IMR-90 (cell line): ENCODE measurements at regions not wholly inside any gene's neighbourhood (a gene's known extent, or its start where the extent isn't known, plus 50 kb on each side); places are given as distances from the start of the nearest gene placed in this dataset.

ENCODE experiments used
- ATAC-seq: fragments of 200-7000 bp; cut with Tn5 transposase; 2 replicates; pipeline ENCODE4 v1.9.1; 2020; ENCODE audit warnings: low read depth, mild to moderate bottlenecking, moderate library complexity
- BruUV-seq: library from RNA; stranded (reverse); fragments of 400-500 nt; replicated peaks from 2 replicates; lab custom pipeline; 2021; lab: Mats Ljungman, UMichigan
- CTCF ChIA-PET: fragments of 300-600 bp; formaldehyde crosslinking; extraction: SDS; loops from one replicate; lab custom pipeline; 2021; ENCODE audit warnings: antibody characterized with exemption; lab: Yijun Ruan, JAX
- POLR2A ChIA-PET: fragments of 300-600 bp; sonication (Branson Sonifier 250); formaldehyde crosslinking; loops from one replicate; lab custom pipeline; 2022; ENCODE audit warnings: antibody characterized with exemption; ENCODE audit not compliant: unreplicated experiment; lab: Charles Lee
- DNase-seq: peaks from one replicate; pipeline ENCODE4 v3.0.0; 2013
- H2AFZ ChIP-seq: replicated peaks from 2 replicates; pipeline ENCODE3; 2013; ENCODE audit warnings: low read length, mild to moderate bottlenecking; ENCODE audit not compliant: poor library complexity
- H2AK5ac ChIP-seq: 2 replicates; pipeline ENCODE4 v1.6.1; 2013; ENCODE audit warnings: low read depth, low read length, inconsistent platforms
- H2AK9ac ChIP-seq: replicated peaks from 2 replicates; pipeline ENCODE3; 2013; ENCODE audit warnings: mild to moderate bottlenecking, low read depth, low read length, moderate library complexity; ENCODE audit not compliant: poor library complexity
- H2BK120ac ChIP-seq: 2 replicates; pipeline ENCODE4 v1.6.1; 2013; ENCODE audit warnings: low read depth, low read length, inconsistent platforms
- H2BK15ac ChIP-seq: 3 replicates; pipeline ENCODE4 v1.6.1; 2013; ENCODE audit warnings: low read depth, low read length, inconsistent platforms
- H2BK20ac ChIP-seq: 2 replicates; pipeline ENCODE4 v1.6.1; 2013; ENCODE audit warnings: low read depth, mild to moderate bottlenecking, inconsistent platforms, low read length, moderate library complexity
- H2BK5ac ChIP-seq: 2 replicates; pipeline ENCODE4 v1.6.1; 2013; ENCODE audit warnings: mild to moderate bottlenecking, low read depth, low read length, inconsistent platforms; ENCODE audit not compliant: poor library complexity, severe bottlenecking
- H3K14ac ChIP-seq: replicated peaks from 2 replicates; pipeline ENCODE4 v1.6.1; 2013; ENCODE audit warnings: low read depth, low read length, inconsistent platforms
- H3K18ac ChIP-seq: 2 replicates; pipeline ENCODE4 v1.6.1; 2013; ENCODE audit warnings: low read depth, low read length, control low read depth
- H3K23ac ChIP-seq: 2 replicates; pipeline ENCODE4 v1.6.1; 2013; ENCODE audit warnings: low read depth, low read length, inconsistent platforms
- H3K27ac ChIP-seq: 2 replicates; pipeline ENCODE4 v1.5.1; 2013; ENCODE audit warnings: mild to moderate bottlenecking, control low read depth, low read length; ENCODE audit not compliant: insufficient read depth
- H3K27me3 ChIP-seq: 2 replicates; pipeline ENCODE4 v1.6.1; 2013; ENCODE audit warnings: low read length; ENCODE audit not compliant: control insufficient read depth, insufficient read depth
- H3K36me3 ChIP-seq: 2 replicates; pipeline ENCODE4 v1.6.1; 2013; ENCODE audit warnings: low read length, mixed read lengths; ENCODE audit not compliant: control insufficient read depth, insufficient read depth
- H3K4ac ChIP-seq: 2 replicates; pipeline ENCODE4 v1.6.1; 2013; ENCODE audit warnings: low read depth, low read length, inconsistent platforms
- H3K4me1 ChIP-seq: 2 replicates; pipeline ENCODE4 v1.6.1; 2013; ENCODE audit warnings: low read length, mixed read lengths; ENCODE audit not compliant: control insufficient read depth, insufficient read depth
- H3K4me2 ChIP-seq: 2 replicates; pipeline ENCODE4 v1.6.1; 2013; ENCODE audit warnings: low read depth, mild to moderate bottlenecking, control low read depth, low read length, moderate library complexity
- H3K4me3 ChIP-seq: 2 replicates; pipeline ENCODE4 v1.5.1; 2013; ENCODE audit warnings: low read depth, mild to moderate bottlenecking, control low read depth, low read length, moderate library complexity; ENCODE audit not compliant: insufficient read depth
- H3K56ac ChIP-seq: 2 replicates; pipeline ENCODE4 v1.6.1; 2013; ENCODE audit warnings: low read length, inconsistent platforms; ENCODE audit not compliant: insufficient read depth; ENCODE audit errors: extremely low read depth
- H3K79me1 ChIP-seq, 2 experiments: 2 replicates each; pipeline ENCODE4 v1.6.1; 2013; ENCODE audit warnings: low read length in 2 of 2, inconsistent platforms in 1 of 2, low read depth in 1 of 2
- H3K9ac ChIP-seq: 2 replicates; pipeline ENCODE4 v1.6.1; 2013; ENCODE audit warnings: low read depth, low read length, control low read depth
- H3K9me1 ChIP-seq: 2 replicates; pipeline ENCODE4 v1.6.1; 2013; ENCODE audit warnings: low read length, inconsistent platforms; ENCODE audit not compliant: insufficient read depth
- H3K9me3 ChIP-seq: 2 replicates; pipeline ENCODE4 v1.6.1; 2013; ENCODE audit warnings: low read length; ENCODE audit not compliant: control insufficient read depth, insufficient read depth
- H4K20me1 ChIP-seq: 2 replicates; pipeline ENCODE4 v1.6.1; 2013; ENCODE audit warnings: low read length, inconsistent platforms; ENCODE audit not compliant: insufficient read depth
- H4K5ac ChIP-seq: 2 replicates; pipeline ENCODE4 v1.6.1; 2013; ENCODE audit warnings: mild to moderate bottlenecking, low read depth, low read length, control low read depth
- H4K8ac ChIP-seq, 2 experiments: 2 replicates each; pipeline ENCODE4 v1.6.1; 2013; ENCODE audit warnings: low read depth in 2 of 2, low read length in 2 of 2, control low read depth in 1 of 2, inconsistent platforms in 1 of 2
- H4K91ac ChIP-seq: 2 replicates; pipeline ENCODE4 v1.6.1; 2013; ENCODE audit warnings: low read depth, low read length, inconsistent platforms; ENCODE audit not compliant: insufficient read depth
- BHLHE40 ChIP-seq: fragments of 150-350 bp; IDR thresholded peaks from 2 replicates; pipeline ENCODE4 v1.6.1; 2016; ENCODE audit warnings: mild to moderate bottlenecking, low read depth, low read length
- CEBPB ChIP-seq: IDR thresholded peaks from 2 replicates; pipeline ENCODE4 v1.6.1; 2012; ENCODE audit warnings: low read depth, low read length, improper control_type of control experiment
- MAFK ChIP-seq: IDR thresholded peaks from 2 replicates; pipeline ENCODE4 v1.6.1; 2012; ENCODE audit warnings: low read depth, low read length, improper control_type of control experiment
- MXI1 ChIP-seq: IDR thresholded peaks from 2 replicates; pipeline ENCODE4 v1.6.1; 2012; ENCODE audit warnings: low read depth, mild to moderate bottlenecking, low read length, moderate library complexity, borderline replicate concordance
- NFE2L2 ChIP-seq: fragments of 150-350 bp; IDR thresholded peaks from 2 replicates; pipeline ENCODE4 v1.6.1; 2016; ENCODE audit warnings: low read depth, mild to moderate bottlenecking, low read length
- POLR2A ChIP-seq: IDR thresholded peaks from 2 replicates; pipeline ENCODE4 v1.6.1; 2012; ENCODE audit warnings: mild to moderate bottlenecking, low read depth, low read length
- RAD21 ChIP-seq: IDR thresholded peaks from 2 replicates; pipeline ENCODE4 v1.6.1; 2012; ENCODE audit warnings: low read length, improper control_type of control experiment
- RCOR1 ChIP-seq: IDR thresholded peaks from 2 replicates; pipeline ENCODE4 v1.6.1; 2012; ENCODE audit warnings: mild to moderate bottlenecking, low read length, improper control_type of control experiment; ENCODE audit not compliant: insufficient replicate concordance
- RFX5 ChIP-seq: IDR thresholded peaks from 2 replicates; pipeline ENCODE4 v1.8.0; 2012; ENCODE audit warnings: low read depth, mild to moderate bottlenecking, low read length, moderate library complexity
- WGBS, 2 experiments: methylation state at CpG; one replicate each; pipeline versions ENCODE4 v1.1.5 to v1.1.7; 2013; ENCODE audit warnings: missing lambda C conversion rate in 2 of 2; ENCODE audit not compliant: insufficient read length in 1 of 2; ENCODE audit errors: extremely low coverage in 2 of 2; 5-methylcytosine and 5-hydroxymethylcytosine counted together
- dilution Hi-C: fragments of 300-500 bp; cut with HindIII; formaldehyde crosslinking; loops from one replicate; pipeline ENCODE4 v1.14.3; 2018; ENCODE audit warnings: low sequenced_read_pairs; ENCODE audit not compliant: unreplicated experiment
- in situ Hi-C: fragments of 300-500 bp; cut with MboI; formaldehyde crosslinking; loops from 3 replicates; pipeline ENCODE4 v1.14.3; 2019; ENCODE audit warnings: low sequenced_read_pairs, inconsistent platforms, mixed read lengths
- intact Hi-C: fragments of 100-400 bp; cut with micrococcal nuclease; formaldehyde crosslinking; loops from 2 replicates; pipeline ENCODE4 v1.10.0; 2022
- TF ChIP-seq, protein P1 (sequence below): conservative IDR thresholded peaks from 2 replicates; pipeline ENCODE4 v1.5.1; 2012; ENCODE audit warnings: mild to moderate bottlenecking, low read depth, low read length, improper control_type of control experiment

DNA sequence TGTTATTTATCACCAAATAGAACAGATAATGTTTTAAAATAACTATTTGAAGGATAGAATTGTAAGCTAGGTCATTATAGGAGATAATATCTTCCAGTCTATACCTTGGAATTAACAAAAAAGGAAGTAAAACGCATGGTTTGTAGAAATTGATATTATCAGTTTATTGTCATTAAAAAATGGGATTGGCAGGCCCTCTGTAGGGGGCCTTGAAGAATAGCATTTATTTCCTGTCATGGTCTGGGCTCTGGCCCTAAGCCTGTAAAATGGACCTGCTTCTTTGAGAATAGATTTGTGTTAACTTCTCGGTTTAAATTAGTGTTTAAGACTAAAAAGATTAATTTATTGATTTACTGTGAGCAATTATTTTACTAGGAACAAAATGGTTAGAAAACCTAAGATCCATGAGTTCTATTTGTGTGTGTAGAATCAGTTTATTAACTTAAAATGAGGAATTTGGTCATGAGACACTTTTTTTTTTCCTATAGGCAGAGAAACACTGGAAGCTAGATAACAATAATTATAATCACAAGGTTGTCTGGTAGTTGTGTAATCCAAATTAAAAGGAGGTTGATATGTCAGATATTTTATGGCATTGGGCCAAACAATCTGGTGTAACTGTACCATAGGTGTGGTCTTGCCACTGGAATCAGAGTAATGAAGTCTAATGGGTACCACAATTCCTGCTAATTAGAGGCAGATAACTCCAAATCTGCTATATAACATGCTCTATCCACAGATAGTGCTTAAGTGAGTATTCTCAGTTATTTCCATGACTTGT is 197.4 kb upstream of the FOXP2 start:
- Histone ChIP-seq H3K79me1 (no peaks in the 10 kb centered on the region), H2AFZ (no peak overlapping the region), H2AK5ac (no peak overlapping the region), H2BK5ac (no peak overlapping the region), H2BK120ac (no peak overlapping the region), H2AK9ac (no peak overlapping the region), H3K27ac (no peak overlapping the region), H4K5ac (no peak overlapping the region), H3K4me1 (no peaks in the 10 kb centered on the region), H3K27me3 (no peaks in the 10 kb centered on the region), H3K56ac (no peak overlapping the region), H3K9me3 (no peaks in the 10 kb centered on the region), H3K18ac (no peak overlapping the region), H3K4me2 (no peak overlapping the region), H3K14ac (no peak overlapping the region), H3K9me1 (no peaks in the 10 kb centered on the region), H2BK15ac (no peak overlapping the region), H4K8ac (no peak overlapping the region), H4K91ac (no peak overlapping the region), H3K23ac (no peak overlapping the region), H3K9ac (no peak overlapping the region), H3K4me3 (no peak overlapping the region), H3K4ac (no peak overlapping the region), H4K20me1 (no peaks in the 10 kb centered on the region), H2BK20ac (no peak overlapping the region), H3K36me3 (no peaks in the 10 kb centered on the region)
- DNase-seq (no peak), ATAC-seq (no peak)
- no CpG with 5 or more reads among the region's 2 CpGs for WGBS, 2 experiments
- intact Hi-C loops = no loop called here
- BruUV-seq = no TSS peak
- CTCF ChIA-PET = no interaction called here
- no peak for TF ChIP-seq NFE2L2
- TF ChIP-seq RFX5 = no peak
- TF ChIP-seq RAD21 = no peak
- TF ChIP-seq, protein P1, sequence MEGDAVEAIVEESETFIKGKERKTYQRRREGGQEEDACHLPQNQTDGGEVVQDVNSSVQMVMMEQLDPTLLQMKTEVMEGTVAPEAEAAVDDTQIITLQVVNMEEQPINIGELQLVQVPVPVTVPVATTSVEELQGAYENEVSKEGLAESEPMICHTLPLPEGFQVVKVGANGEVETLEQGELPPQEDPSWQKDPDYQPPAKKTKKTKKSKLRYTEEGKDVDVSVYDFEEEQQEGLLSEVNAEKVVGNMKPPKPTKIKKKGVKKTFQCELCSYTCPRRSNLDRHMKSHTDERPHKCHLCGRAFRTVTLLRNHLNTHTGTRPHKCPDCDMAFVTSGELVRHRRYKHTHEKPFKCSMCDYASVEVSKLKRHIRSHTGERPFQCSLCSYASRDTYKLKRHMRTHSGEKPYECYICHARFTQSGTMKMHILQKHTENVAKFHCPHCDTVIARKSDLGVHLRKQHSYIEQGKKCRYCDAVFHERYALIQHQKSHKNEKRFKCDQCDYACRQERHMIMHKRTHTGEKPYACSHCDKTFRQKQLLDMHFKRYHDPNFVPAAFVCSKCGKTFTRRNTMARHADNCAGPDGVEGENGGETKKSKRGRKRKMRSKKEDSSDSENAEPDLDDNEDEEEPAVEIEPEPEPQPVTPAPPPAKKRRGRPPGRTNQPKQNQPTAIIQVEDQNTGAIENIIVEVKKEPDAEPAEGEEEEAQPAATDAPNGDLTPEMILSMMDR = no peak
- no peak for TF ChIP-seq BHLHE40
- no peak for TF ChIP-seq RCOR1
- TF ChIP-seq CEBPB = no peak
- TF ChIP-seq POLR2A = no peak
- TF ChIP-seq MAFK = no peak
- no peak for TF ChIP-seq MXI1
- dilution Hi-C loops = no loop called here
- in situ Hi-C loops = no loop called here
- POLR2A ChIA-PET = no interaction called here
